GM19463 (cell line): ENCODE measurements at regions not wholly inside any gene's neighbourhood (a gene's known extent, or its start where the extent isn't known, plus 50 kb on each side); places are given as distances from the start of the nearest gene placed in this dataset.

Experiments used
- ATAC-seq: cut with Tn5 transposase; IDR thresholded peaks from one replicate; pipeline ENCODE4 v1.9.1; 2021; ENCODE audit warnings: mild to moderate bottlenecking, moderate library complexity; ENCODE audit not compliant: unreplicated experiment

DNA sequence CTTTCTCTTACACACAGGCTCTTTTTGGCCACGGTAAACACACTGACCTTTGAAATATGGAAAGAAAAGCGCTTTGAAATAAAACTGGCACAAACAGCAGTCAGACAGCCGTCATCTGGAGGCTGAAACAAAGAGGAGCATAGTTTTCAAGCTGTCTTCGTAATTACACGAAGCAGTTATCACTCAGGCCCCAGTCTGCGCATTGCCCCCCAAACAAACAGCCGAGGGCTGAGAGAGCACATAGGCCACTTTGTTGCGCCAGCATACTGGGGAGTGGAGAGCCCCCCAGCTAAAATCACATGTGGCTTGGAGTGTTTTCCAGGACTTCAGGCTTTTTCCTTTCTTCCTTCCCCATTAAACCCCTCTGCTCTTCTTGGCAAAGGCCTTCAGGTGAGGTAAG, 142.9 kb upstream of the BTG1 start:
- ATAC-seq = no peak

DNA sequence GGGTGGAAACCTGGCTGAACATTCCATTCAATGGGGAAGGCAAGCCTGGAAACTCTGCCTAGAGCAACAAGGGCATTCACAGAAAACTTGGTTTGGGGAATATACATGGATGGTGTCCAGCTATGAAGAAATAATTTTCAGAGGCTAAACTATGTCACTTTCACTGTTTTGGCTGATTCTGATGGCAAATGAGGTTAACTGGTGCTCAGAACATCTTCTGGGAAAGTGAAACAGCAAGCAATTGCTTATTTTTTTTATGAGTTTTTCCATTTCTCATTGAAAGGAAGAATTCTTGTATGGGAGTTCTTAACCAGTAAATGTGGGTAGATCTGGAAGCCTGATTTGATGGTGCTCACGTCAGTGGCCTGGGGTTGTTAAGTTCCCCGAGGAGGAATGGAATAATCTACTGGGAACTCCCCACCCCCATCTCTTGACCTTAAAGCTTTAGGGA, 132.8 kb upstream of the BTG1 start:
- ATAC-seq = no peak

DNA sequence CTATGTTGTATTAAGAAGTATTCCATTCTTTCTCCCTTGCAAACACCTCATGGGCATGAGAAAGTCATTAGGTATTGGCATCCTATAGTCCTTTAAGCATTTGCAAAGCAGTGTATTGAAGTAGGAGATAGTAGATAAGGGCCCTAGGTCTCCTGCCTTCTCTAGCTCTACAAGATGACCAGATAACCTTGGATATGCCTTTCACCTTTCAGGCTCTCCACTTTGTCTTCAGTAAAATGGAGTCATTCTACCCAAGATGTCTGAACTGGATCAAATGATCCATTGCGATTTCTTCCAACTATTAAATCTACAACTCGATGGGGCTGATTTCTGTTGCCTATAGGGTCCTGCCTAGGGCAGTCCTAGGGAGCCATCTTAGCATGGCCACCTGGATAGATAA, 132.1 kb upstream of the BTG1 start:
- no peak for ATAC-seq

DNA sequence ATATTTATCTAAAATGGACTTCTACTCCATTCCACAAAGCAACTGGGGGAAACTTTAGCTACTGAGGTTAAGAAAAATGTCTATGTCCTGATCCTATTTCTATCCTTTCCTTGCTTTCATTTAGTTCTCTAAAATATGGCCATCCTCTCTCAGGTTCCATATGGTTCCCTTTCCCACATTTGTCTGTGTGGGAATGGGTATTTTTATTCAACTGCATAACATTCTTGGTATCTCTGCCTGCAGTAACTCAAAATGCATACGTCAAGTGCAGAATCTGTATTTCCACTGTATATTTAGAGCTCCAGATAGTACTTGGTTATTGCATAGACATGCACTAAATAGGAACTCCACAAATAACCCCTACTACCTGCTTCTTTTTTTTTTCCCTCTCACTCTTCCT, 130.6 kb upstream of the BTG1 start:
- no peak for ATAC-seq

DNA sequence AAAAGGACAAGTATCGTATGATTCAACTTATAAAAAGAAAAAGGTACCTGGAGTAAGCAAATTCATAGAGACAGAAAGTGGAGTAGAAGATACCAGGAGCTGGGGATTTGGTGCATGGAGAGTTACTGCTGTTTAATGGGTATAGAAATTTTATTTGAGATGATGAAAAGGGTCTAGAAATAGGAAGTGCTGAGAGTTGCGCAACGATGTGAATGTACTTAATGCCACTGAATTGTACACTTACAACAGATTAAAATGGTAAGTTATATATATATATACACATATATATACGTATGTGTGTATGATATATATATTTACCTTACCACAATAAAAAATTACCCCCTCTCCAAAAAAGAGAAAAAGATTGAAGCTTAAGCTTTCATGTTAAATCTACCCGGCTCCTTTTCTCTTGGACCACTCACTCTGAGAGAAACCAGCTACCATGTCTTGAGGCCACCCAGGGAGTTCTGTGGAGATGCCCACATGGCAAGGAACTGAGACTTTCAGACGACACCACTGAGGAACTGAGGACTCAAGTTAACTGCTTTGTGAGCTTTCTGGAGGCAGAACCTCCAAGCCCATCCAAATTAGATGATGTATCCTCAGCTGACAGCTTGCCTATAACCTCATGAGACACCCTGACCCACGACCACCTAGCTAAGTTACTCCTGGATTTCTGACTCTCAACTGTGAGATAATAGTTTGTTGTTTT, 130.0 kb upstream of the BTG1 start:
- ATAC-seq = no peak

DNA sequence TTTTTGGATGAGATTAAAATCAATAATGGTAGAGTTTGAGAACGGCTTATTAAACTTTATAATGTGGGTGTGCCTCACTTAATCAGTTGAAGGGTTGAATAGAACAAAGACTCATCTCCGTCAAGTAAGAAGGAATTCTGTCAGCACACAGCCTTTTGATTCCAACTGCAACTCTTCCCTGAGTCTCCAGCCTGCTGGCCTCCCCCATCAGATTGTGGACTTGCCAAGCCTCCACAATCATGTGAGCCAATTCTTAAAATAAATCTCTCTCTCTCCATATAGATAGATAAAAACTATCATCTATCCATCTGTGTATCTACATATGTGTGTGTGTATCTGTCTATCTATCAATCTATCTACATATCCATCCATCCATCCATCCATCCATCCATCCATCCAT, 127.4 kb upstream of the BTG1 start:
- no peak for ATAC-seq

DNA sequence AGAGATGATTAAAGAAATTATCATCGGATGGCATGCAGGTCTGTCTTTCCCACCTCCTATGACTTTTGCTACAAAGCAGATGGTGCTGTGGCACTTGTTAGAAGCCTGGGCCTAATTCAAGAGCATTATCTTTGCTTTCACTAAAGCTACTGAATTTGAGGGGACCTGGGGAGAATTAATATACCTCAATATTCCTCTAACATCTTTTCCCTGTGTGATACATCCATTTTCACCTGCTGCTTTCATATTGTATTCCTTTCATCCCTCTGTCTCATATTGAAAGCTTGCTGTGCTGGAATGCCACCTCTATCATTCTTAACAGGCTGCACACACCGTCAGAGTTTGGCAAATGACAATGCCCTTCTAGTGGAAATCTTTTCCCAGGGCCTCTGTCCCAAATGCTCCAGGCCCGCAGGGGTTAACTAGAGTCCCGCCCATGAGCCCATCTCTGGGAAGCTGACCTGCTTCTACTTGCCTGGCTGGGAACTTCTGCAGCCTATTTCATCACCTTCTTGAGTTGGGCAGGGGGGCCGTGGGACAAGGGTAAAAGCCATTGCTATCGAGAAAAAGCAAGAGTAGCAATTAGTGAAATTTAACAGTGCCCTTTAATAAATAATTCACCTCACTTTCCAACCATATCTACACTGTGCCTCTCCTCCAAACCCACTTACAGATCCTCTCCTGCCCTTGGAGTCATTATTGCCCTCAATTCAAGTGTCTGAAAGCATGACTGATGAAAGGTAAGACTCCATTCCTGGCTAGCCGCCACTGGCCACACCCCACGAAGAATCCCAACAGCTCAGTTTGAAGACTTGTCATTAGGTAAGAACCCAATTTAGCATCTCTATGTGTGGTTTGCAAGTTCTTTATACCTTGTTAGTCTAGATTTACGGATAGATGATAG, 126.7 kb upstream of the BTG1 start:
- ATAC-seq = no peak

DNA sequence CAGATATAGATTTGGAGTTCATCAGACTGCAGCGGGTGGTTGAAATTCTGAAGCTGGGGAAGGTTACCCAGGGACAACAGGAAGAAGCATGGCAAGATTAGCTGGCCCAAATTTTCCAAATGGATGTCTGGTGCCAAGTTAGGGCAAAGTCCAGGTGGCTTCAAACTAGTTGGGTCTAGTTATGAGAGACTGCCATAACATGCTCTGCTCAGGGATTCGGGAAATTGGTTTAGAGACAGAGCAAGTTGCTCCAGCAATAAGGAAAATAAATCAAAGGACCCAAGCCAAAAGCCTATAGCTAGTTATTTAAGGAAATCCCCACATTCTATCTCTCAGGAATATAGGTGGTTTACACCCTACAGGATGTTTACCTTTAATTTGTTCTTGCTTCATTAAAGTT, 125.7 kb upstream of the BTG1 start:
- no peak for ATAC-seq

DNA sequence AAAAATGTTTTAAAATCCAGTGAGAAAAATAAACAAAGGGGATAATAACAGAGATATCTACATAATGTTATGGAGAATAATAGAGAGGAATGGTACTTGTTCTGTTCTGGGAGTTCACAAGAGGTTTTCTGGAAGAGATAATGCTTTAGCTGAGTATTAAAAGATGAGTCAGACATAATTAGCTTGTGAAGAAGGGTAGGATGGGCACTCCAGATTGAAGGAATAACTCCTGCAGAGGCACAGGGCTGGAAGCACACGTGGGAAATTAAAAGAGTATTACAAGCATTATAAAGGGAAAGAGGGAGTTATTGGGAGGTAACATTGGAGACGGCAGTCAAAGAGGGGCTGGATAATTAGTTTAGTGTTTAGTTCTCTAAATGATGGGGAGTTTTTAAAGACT, 124.9 kb upstream of the BTG1 start:
- no peak for ATAC-seq

DNA sequence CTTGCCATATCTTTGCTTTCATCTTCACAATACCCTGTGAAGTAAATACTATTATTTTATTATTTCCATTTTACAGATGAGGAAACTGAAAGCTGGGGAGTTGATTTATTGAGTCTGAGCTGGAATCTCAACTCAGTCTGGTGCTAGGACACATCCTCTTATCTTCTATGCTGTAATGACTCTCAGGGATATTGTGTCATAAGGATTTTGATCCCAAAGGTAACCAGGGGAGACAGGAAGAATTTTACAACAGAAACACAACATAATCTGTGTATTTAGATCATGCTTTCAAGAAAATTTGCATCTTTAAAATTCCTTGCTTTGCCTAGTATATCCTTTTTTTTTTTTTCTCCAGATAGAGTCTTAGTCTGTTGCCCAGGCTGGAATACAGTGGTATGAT, 123.3 kb upstream of the BTG1 start:
- no peak for ATAC-seq

DNA sequence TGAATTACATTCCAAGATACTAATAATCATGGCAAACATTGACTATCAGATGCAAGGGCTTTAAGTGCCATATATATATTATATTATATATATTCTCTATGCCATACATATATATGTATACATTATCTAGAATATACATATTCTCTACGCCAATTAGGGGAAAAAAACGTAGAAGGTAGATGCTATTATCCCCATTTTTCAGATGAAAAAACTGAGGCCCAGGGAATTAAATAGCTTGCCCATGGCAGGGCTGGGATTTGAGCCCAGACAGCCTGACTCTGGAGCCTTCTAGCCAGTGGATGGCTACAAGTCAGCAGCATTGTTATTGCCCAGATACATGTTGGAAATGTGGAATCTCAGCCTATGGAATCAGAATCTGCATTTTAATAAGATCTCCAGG, 116.0 kb upstream of the BTG1 start:
- ATAC-seq = no peak

DNA sequence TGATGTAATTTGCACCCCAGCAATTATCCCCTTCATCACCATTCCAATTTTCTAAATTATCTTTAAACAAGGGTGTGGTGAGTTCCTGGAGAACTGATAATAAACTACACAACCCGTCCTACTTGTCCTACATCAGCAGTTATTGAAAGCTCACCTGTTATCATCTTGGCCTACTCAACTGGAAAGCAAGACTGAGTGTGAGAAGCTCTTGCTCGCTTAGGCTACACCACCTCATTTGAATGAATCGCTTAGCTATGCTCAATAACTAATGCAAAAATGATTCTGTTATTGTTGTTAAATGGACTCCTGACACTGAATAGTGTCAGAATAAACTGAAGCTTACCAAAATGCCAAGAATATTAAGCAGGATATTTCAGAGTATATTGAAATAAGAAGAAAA, 115.4 kb upstream of the BTG1 start:
- ATAC-seq = no peak

DNA sequence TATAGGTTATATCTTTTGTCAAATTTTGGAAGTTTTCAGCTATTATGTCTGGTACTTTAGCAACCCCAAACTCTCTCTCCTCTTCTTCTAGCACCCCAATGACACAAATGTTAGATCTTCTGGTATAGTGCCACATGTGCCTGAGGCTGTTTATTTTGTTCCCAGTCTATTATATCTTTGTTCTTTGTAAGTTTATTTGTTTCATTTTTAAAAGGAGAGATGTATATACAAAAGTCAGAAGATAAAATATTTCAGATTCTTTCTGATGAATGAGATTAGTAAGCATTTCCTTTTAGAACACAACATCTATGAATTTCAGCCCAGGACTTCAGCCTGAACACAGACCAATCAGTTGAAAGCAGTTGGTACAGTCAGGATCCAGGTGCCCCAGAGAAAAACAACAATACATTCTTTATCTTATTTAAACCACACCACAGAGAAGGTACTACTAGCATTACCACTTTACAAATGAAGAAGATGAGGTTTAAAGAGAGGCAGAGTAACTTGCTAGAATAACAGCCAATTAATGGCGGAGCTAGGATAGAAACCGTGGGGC, 114.1 kb upstream of the BTG1 start:
- ATAC-seq = no peak

DNA sequence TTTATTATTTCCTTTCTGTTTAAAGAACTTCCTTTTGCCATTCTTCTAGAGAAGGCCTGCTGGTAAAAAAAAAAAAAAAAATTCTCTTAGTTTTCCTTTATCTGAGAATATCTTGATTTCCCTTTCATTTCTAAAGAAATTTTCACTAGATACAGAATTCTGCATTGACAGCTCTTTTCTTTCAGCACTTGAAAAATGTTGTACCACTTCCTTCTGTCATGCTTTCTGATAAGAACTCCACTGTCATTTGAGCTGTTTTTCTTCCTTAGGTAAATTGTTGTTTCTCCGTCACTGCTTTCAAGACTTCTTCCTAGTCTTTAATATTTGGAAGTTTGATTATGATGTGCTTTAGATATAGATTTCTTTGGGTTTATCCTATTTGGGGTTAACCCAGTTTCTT, 113.6 kb upstream of the BTG1 start:
- no peak for ATAC-seq

DNA sequence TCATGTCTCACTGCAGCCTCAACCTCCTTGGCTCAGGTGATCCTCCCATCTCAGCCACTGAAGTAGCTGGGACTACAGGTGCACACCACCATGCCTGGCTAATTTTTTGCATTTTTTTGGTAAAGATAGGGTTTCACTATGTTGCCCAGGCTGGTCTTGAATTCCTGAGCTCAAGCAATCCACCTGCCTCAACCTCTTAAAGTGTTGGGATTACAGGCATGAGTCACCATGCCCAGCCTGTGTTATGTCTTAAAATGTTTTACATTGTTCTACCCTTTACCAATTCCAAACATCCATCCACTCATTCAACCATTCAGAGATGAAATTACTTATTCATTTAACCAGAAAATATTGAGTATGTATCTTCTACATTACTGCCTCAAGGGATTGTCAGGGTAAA, 111.6 kb upstream of the BTG1 start:
- ATAC-seq = no peak

DNA sequence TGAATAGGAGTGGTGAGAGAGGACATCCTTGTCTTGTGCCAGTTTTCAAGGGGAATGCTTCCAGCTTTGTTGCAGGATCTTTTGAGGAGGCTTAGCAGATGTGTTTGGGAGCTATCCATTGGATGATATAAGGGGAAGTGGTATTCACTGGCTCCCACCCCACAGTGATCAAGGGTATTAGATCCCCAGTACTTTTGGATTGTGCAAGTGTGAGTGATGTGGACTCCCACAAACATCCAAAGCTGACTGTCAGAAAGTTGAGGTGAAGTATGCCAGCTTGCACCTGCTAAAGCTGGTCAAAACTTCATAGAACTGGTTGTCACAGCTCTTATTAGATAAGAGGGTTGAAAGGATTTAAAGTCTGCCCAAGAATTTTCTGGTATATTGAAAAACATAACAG, 110.1 kb upstream of the BTG1 start:
- no peak for ATAC-seq

DNA sequence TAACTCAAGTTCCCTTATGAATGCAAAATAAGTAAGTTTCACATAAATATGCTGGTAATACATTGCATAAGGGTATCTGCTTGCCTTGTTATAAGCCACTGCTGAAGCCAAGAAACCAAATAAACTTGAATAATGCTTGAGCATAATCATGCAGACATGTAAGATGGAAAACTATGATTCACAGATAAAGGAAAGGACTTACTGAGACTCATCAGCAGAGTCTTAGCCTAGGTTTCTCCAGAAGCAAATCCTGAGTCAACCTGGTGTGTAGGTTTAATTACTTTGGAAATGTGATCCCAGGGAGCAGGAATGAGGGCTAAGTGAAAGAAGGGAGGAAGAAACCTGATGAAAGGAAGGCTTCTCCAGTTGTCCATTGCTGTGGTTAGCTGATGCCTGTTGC, 107.7 kb upstream of the BTG1 start:
- ATAC-seq = no peak

DNA sequence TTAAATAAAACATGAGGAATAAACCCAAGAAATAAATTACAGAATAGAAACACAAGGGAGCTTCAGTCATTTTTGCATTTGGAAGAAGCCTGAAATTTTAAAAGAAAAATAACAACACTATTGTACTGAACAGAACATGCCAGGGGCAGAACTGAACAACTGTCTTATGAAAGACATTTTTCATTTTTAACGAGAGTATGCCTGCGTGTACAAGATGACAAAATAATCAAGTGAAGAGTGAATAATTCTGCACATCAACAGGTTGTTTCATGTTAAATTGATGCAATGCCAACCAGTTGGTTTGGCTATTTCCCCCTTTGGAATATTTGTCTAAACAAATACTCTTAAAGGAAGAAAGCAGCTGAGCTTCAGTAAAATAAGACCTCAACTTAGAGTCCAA, 103.3 kb upstream of the BTG1 start:
- ATAC-seq = no peak

DNA sequence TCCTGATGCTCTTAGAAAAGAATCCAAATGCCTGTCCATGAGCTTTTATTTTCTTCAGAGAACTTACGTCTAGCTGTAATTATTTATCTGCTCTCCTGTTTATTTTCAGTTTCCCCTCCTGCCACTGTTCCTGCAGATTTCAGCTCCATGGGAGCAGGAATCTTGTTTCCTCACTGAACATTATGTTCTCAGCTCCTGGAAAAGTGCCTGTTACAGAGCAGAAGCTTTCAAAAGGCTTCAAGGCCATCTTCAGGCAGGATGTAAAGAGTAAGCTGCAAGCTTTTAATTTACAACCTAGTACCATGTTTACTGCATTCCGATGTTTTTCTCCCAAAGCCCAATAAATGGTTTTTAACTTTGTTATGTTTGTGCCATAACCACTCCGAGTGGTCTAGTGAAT, 98.4 kb upstream of the BTG1 start:
- no peak for ATAC-seq

DNA sequence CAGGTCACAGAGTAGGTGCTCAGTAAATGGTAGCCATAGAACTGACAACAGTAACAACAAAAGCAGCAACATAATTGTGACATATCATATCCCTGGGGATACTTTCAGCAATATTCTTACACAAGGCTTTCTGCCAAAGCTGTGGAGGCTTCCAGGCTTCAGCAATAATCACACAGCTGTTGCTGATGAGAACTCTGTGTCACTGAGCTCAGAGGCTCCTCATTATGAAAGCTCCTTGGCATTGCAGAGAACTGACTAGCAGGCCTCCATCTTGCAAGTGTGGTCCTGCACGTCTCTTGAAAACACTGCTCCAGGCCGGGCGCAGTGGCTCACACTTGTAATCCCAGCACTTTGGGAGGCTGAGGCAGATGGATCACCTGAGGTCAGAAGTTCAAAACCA, 97.3 kb upstream of the BTG1 start:
- no peak for ATAC-seq

DNA sequence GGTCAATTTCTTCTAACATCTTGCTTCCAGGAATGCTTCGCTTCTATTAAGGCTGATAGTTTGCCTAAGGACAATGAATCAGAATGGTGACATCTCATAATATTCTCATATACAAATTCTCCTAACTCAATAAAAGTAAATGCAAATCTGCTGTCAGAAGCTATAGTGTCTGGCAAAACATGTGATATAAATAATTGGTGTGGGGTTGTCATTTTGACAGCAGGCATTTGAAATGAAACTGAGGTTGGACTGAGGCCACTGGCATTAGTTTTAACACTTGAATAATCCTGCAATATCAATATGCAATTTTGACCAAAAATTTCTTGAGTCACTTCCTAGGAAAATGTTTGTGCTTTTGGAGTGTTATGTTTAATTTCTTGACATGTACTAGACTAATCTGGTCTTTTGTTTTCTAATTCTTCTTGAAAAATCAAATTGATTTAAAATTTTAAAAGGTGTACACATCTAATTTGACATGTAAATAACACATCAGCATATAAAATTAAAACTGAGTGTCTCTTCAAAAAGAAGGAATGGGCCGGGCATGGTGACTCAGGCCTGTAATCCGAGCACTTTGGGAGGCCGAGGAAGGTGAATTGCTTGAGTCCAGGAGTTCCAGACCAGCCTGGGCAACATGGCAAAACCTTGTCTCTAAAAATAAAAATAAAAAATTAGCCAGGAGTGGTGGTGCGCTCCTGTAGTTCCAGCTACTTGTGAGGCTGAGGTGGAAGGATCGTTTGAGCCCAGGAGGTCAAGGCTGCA, 92.3 kb upstream of the BTG1 start:
- ATAC-seq = no peak
